H1 (cell line): ENCODE measurements at regions not wholly inside any gene's neighbourhood (a gene's known extent, or its start where the extent isn't known, plus 50 kb on each side); places are given as distances from the start of the nearest gene placed in this dataset.

Experiments
- CBX8 ChIP-seq: fragments of 300-800, 300-1000 bp; sonication (generic); IDR thresholded peaks from 2 replicates; pipeline ENCODE4 v1.7.1; 2016; ENCODE audit warnings: low read depth, low read length, borderline replicate concordance
- GABPA ChIP-seq: IDR thresholded peaks from 2 replicates; pipeline ENCODE4 v1.6.1; 2011; ENCODE audit warnings: mild to moderate bottlenecking, low read length, moderate library complexity, borderline replicate concordance; ENCODE audit not compliant: insufficient read depth
- TAF1 ChIP-seq: IDR thresholded peaks from 2 replicates; pipeline ENCODE4 v1.6.1; 2011; ENCODE audit warnings: mild to moderate bottlenecking, low read depth, low read length
- TF ChIP-seq, protein P1 (sequence below), 3 experiments: IDR thresholded peaks; 1 replicate in 2 of 3; 2 replicates in 1 of 3; pipeline versions ENCODE4 v1.5.1 to v1.6.1; 2011; ENCODE audit warnings: low read length in 3 of 3, mild to moderate bottlenecking in 3 of 3, inconsistent platforms in 2 of 3, low read depth in 1 of 3, moderate library complexity in 1 of 3; ENCODE audit not compliant: insufficient read depth in 1 of 3; ENCODE audit errors: control extremely low read depth in 1 of 3

DNA sequence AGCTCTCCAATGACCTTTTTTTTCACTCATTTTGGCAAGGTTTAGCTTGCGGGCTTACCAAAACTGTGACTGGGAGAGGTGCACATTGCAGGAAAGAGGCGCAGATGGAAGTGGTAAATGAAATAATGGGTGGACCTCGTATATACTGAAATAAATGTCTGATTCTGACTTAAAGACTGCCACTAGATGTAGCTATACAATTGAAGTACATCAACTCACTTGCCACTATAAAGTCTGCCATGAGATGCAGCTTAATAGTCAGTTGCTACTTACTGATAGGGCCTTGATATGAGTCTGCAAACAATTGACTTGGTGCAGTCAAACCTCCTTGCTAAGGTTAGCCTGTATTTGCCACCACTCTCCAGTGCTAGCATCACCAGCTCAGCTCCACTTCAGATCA lies 525.9 kb upstream of the MBL2 start:
- TF ChIP-seq, protein P1, sequence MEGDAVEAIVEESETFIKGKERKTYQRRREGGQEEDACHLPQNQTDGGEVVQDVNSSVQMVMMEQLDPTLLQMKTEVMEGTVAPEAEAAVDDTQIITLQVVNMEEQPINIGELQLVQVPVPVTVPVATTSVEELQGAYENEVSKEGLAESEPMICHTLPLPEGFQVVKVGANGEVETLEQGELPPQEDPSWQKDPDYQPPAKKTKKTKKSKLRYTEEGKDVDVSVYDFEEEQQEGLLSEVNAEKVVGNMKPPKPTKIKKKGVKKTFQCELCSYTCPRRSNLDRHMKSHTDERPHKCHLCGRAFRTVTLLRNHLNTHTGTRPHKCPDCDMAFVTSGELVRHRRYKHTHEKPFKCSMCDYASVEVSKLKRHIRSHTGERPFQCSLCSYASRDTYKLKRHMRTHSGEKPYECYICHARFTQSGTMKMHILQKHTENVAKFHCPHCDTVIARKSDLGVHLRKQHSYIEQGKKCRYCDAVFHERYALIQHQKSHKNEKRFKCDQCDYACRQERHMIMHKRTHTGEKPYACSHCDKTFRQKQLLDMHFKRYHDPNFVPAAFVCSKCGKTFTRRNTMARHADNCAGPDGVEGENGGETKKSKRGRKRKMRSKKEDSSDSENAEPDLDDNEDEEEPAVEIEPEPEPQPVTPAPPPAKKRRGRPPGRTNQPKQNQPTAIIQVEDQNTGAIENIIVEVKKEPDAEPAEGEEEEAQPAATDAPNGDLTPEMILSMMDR (IDR thresholded peaks at IDR 0.05; ENCODE audit: control extremely low read depth in 1 of 3, insufficient read depth in 1 of 3, low read depth in 1 of 3, low read length in 3 of 3) = no peak
- TF ChIP-seq TAF1 = no peak
- TF ChIP-seq GABPA = no peak
- TF ChIP-seq CBX8 = no peak
